ENCODE measurements at regions not wholly inside any gene's neighbourhood (a gene's known extent, or its start where the extent isn't known, plus 50 kb on each side); places are given as distances from the start of the nearest gene placed in this dataset.

DNA sequence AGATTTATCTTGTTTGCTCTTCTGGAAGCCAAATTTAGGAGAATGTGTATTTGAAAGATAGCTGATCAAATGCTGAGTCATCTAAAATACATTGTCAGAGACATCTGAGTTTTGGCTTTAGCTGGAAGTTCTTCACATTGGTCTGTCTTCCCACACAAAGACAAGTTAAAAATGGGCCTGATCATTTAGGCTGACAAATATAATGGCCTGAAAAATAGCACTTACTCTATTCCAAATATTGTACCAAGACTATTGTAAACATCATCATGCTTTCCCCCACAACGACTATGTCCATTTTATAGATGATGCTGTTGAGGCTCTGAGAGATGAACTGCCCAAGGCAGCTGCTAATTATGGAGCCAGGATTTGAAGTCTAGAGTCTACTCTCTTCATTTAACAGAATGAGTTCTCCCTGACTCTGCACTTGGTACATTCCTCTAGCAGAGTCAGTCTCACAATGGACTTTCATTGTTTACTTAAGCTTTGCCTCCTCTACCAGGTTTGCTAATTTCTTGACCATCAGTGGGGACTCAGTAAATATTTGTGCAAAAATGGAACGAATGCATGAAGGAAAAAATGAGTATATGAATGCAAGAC is 619.4 kb upstream of the KLF4 start:
- Histone ChIP-seq H3K4me1 (ENCODE audit: control insufficient read depth in 1 of 2, insufficient read depth in 2 of 2, low read length in 2 of 2) (no peaks in the 10 kb centered on the region), H3K27ac (ENCODE audit: low read depth in 1 of 2, low read length in 2 of 2) (no peak overlapping the region), H3K9me3 (ENCODE audit: control insufficient read depth, low read length) (no peaks in the 10 kb centered on the region), H3K27me3 (ENCODE audit: control insufficient read depth in 1 of 2, insufficient read depth in 2 of 2, low read length in 1 of 2) (no peaks in the 10 kb centered on the region), H3K36me3 (ENCODE audit: control insufficient read depth in 1 of 2, insufficient read depth in 2 of 2, low read length in 1 of 2) (no peaks in the 10 kb centered on the region), H3K4me3 (ENCODE audit: low read length in 2 of 2) (no peak overlapping the region)
- intact Hi-C loops (cut with DNase I), result no loop called here
- WGBS, 2 donors, result 42 to 49% methylated on average over 2 of the region's 2 CpGs
- ATAC-seq (ENCODE audit: low FRiP score), result no peak
- DNase-seq, result no peak

DNA sequence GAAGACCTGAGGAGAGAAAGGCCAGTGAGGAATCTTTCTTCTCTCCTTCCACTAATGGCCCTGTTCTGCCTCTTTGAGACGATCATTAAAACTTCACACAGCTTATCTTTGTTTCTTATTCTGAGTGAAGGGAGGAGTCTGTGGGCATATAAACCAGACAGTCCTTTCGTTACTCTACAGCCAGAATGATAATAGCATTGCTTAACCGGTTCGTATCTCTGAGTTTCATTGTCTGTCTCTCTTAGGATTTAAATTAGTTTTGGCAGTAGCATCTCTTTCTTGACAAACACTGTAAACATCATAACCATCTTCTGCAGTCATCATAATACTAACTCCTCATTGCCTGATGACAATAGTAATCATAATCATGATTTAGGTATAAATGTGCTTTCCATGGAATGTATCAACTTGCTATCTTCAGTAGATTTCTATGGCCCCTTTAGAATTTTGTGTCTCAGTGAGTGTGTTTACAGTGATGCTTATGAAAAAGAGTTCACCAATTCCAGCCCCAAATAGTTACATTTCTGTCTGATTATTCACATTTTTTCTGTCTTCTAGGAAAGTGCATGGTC is 618.8 kb upstream of the KLF4 start:
- Histone ChIP-seq H3K9me3 (ENCODE audit: control insufficient read depth, low read length) (no peaks in the 10 kb centered on the region), H3K27me3 (ENCODE audit: control insufficient read depth in 1 of 2, insufficient read depth in 2 of 2, low read length in 1 of 2) (no peaks in the 10 kb centered on the region), H3K27ac (ENCODE audit: low read depth in 1 of 2, low read length in 2 of 2) (no peak overlapping the region), H3K4me3 (ENCODE audit: low read length in 2 of 2) (no peak overlapping the region), H3K4me1 (ENCODE audit: control insufficient read depth in 1 of 2, insufficient read depth in 2 of 2, low read length in 2 of 2) (no peaks in the 10 kb centered on the region), H3K36me3 (ENCODE audit: control insufficient read depth in 1 of 2, insufficient read depth in 2 of 2, low read length in 1 of 2) (no peaks in the 10 kb centered on the region)
- 81 to 85% methylated on average over 4 of the region's 4 CpGs for WGBS, 2 donors
- DNase-seq (no peak), ATAC-seq (ENCODE audit: low FRiP score) (no peak)
- intact Hi-C loops (cut with DNase I), result no loop called here

DNA sequence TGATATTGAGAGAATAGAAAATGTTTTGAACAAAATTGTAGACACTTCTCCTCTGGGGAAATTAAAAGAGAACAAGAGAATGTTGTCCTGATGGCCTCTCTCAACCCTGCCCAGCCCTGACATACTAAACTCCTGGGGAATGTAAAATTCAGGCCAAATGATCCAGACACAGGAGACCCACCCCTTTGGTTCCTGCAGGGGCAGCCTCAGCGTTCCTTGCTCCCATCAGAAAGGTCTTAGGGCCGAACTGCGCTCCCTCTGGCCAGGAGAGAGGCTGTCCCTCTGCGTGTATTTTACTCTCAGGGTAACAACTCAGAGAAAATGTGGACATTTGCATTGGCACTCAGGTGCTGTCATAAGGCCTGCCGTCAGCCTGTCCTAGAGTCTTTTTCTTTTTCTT is 616.3 kb upstream of the KLF4 start:
- intact Hi-C loops (cut with DNase I), result no loop called here
- 55 to 68% methylated on average over 5 of the region's 5 CpGs for WGBS, 2 donors
- H3K27me3 ChIP-seq (ENCODE audit: control insufficient read depth in 1 of 2, insufficient read depth in 2 of 2, low read length in 1 of 2), result no peaks in the 10 kb centered on the region
- H3K4me3 ChIP-seq (ENCODE audit: low read length in 2 of 2), result no peak overlapping the region
- no peaks in the 10 kb centered on the region for H3K9me3 ChIP-seq (ENCODE audit: control insufficient read depth, low read length)
- no peaks in the 10 kb centered on the region for H3K4me1 ChIP-seq (ENCODE audit: control insufficient read depth in 1 of 2, insufficient read depth in 2 of 2, low read length in 2 of 2)
- H3K27ac ChIP-seq (ENCODE audit: low read depth in 1 of 2, low read length in 2 of 2), result no peak overlapping the region
- ATAC-seq (ENCODE audit: low FRiP score), result no peak
- no peaks in the 10 kb centered on the region for H3K36me3 ChIP-seq (ENCODE audit: control insufficient read depth in 1 of 2, insufficient read depth in 2 of 2, low read length in 1 of 2)
- no peak for DNase-seq

DNA sequence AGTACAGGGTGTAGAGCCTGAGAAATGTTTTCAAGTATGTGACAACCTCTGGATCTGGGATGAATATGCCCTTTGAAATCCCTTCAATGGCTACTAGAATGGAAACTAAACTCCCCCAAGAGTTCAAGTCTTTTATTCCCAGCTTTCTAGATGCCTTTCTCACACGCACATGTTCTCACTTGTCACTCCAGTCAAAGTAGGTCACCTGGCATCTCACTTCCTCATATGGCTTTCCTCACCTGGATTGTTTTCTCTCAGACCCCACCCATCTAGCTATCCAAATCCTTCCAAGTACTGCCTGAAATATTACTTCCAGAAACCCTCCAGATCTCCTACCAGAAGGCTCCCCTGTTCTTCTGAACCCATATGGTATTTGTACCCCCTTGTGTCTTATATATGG is 615.4 kb upstream of the KLF4 start:
- no peak for DNase-seq
- no peaks in the 10 kb centered on the region for H3K4me1 ChIP-seq (ENCODE audit: control insufficient read depth in 1 of 2, insufficient read depth in 2 of 2, low read length in 2 of 2)
- ATAC-seq (ENCODE audit: low FRiP score), result no peak
- H3K36me3 ChIP-seq (ENCODE audit: control insufficient read depth in 1 of 2, insufficient read depth in 2 of 2, low read length in 1 of 2), result no peaks in the 10 kb centered on the region
- no peaks in the 10 kb centered on the region for H3K27me3 ChIP-seq (ENCODE audit: control insufficient read depth in 1 of 2, insufficient read depth in 2 of 2, low read length in 1 of 2)
- H3K4me3 ChIP-seq (ENCODE audit: low read length in 2 of 2), result no peak overlapping the region
- H3K27ac ChIP-seq (ENCODE audit: low read depth in 1 of 2, low read length in 2 of 2), result no peak overlapping the region
- 95 to 100% methylated on average over 1 of the region's 1 CpG for WGBS, 2 donors
- intact Hi-C loops (cut with DNase I), result no loop called here
- H3K9me3 ChIP-seq (ENCODE audit: control insufficient read depth, low read length), result no peaks in the 10 kb centered on the region

DNA sequence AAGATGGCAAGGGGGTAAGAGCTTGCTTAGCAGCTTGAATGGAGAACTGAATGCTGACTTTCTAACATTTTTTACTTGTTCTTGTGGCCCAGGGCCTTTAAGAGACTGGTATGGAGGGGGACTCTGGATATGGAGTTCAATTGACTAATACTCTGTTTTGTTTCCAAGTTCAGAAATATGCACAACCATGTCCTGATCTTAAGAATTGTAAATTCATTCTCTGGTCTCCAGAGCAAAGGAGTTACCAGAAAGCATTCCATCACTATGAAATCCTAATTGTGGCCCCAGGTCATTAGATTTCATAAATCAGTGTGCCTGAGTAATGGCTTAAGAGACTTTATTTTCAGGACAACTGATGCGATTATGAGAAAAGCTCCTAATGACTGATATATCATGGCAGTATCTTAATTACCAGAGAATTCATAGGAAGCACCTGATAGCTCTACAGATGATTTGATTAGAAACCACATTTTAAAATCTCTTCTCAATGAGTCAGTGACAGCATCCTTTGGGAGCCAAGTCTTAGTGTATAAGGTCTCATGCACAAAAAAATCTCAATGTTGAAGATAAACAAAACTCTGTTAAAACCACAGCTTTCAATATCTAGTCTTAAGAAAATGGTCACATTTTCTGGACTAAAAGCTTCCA is 613.6 kb upstream of the KLF4 start:
- ATAC-seq (ENCODE audit: low FRiP score), result no peak
- 94 to 99% methylated on average over 1 of the region's 1 CpG for WGBS, 2 donors
- no peaks in the 10 kb centered on the region for H3K27me3 ChIP-seq (ENCODE audit: control insufficient read depth in 1 of 2, insufficient read depth in 2 of 2, low read length in 1 of 2)
- no peaks in the 10 kb centered on the region for H3K4me1 ChIP-seq (ENCODE audit: control insufficient read depth in 1 of 2, insufficient read depth in 2 of 2, low read length in 2 of 2)
- DNase-seq, result no peak
- no peaks in the 10 kb centered on the region for H3K9me3 ChIP-seq (ENCODE audit: control insufficient read depth, low read length)
- intact Hi-C loops (cut with DNase I), result no loop called here
- H3K27ac ChIP-seq (ENCODE audit: low read depth in 1 of 2, low read length in 2 of 2), result no peak overlapping the region
- no peak overlapping the region for H3K4me3 ChIP-seq (ENCODE audit: low read length in 2 of 2)
- no peaks in the 10 kb centered on the region for H3K36me3 ChIP-seq (ENCODE audit: control insufficient read depth in 1 of 2, insufficient read depth in 2 of 2, low read length in 1 of 2)

DNA sequence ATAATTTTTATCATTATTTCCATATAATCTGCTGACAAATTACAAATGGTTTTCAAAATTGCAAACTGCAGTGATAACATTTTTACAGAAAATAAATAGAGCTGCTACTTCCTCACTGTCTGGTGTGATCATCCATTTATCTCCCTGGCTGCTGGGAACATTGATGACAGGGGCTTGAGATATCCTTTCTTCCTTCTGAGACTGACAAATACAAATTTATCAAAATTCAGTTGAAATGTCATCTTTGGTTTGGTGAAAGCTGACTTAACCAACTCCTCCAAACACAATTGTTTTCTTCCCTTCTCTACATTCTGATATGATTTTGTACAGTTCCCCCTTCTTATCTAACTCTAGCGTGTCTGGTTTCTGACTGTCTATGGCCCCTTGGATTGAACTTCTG is 611.8 kb upstream of the KLF4 start:
- no peak for DNase-seq
- intact Hi-C loops (cut with DNase I), result no loop called here
- WGBS, 2 donors, result 69 to 91% methylated on average over 1 of the region's 1 CpG

DNA sequence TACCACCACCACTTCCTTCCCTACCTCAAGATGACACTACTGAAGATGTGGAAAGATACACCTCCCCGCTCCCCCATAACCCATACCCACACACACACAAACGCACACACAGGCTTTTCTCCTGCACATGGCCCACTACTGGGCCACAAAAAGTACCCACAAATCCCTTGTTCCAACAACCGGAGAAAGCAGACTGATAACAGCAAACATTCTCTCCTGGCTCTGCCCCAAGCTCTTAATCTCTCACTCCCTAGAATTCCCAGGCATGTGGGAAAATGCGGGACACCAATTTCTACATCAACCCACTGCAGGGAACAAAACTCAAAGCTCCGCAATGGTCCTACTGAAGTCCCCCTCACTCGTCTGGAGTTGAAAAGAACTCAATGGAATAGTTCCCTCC is 611.0 kb upstream of the KLF4 start:
- no peak for DNase-seq
- intact Hi-C loops (cut with DNase I), result no loop called here
- ATAC-seq (ENCODE audit: low FRiP score), result no peak

More for the DNA sequence above, 611.8 kb upstream of the KLF4 start:
- H3K27ac ChIP-seq (ENCODE audit: low read depth in 1 of 2, low read length in 2 of 2), result no peak overlapping the region
- no peak for ATAC-seq (ENCODE audit: low FRiP score)
- no peaks in the 10 kb centered on the region for H3K27me3 ChIP-seq (ENCODE audit: control insufficient read depth in 1 of 2, insufficient read depth in 2 of 2, low read length in 1 of 2)
- H3K36me3 ChIP-seq (ENCODE audit: control insufficient read depth in 1 of 2, insufficient read depth in 2 of 2, low read length in 1 of 2), result no peaks in the 10 kb centered on the region
- H3K4me3 ChIP-seq (ENCODE audit: low read length in 2 of 2), result no peak overlapping the region
- no peaks in the 10 kb centered on the region for H3K9me3 ChIP-seq (ENCODE audit: control insufficient read depth, low read length)
- no peaks in the 10 kb centered on the region for H3K4me1 ChIP-seq (ENCODE audit: control insufficient read depth in 1 of 2, insufficient read depth in 2 of 2, low read length in 2 of 2)

DNA sequence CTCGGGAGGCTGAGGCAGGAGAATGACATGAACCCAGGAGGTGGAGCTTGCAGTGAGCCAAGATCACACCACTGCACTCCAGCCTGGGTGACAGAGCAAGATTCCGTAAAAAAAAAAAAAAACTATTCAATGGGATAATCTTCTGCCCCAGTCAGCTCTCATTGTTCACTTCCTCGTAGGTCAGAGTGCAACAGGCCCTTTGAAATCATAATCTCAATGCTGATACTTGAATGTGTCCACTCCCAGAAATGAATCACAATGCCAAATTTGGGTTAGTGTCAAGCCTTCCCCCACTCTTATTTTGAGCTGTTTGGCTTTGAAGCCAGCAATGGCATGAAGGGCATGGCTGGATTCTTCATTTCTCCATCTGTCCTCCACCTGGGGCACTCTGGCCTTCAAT is 610.3 kb upstream of the KLF4 start:
- 93 to 95% methylated on average over 3 of the region's 3 CpGs for WGBS, 2 donors
- Histone ChIP-seq H3K36me3 (ENCODE audit: control insufficient read depth in 1 of 2, insufficient read depth in 2 of 2, low read length in 1 of 2) (no peaks in the 10 kb centered on the region), H3K4me1 (ENCODE audit: control insufficient read depth in 1 of 2, insufficient read depth in 2 of 2, low read length in 2 of 2) (no peaks in the 10 kb centered on the region), H3K4me3 (ENCODE audit: low read length in 2 of 2) (no peak overlapping the region), H3K27me3 (ENCODE audit: control insufficient read depth in 1 of 2, insufficient read depth in 2 of 2, low read length in 1 of 2) (no peaks in the 10 kb centered on the region), H3K27ac (ENCODE audit: low read depth in 1 of 2, low read length in 2 of 2) (no peak overlapping the region), H3K9me3 (ENCODE audit: control insufficient read depth, low read length) (no peaks in the 10 kb centered on the region)
- ATAC-seq (ENCODE audit: low FRiP score), result no peak
- intact Hi-C loops (cut with DNase I), result no loop called here
- DNase-seq, result no peak

More for the DNA sequence above, 611.0 kb upstream of the KLF4 start:
- H3K27me3 ChIP-seq (ENCODE audit: control insufficient read depth in 1 of 2, insufficient read depth in 2 of 2, low read length in 1 of 2), result no peaks in the 10 kb centered on the region
- H3K27ac ChIP-seq (ENCODE audit: low read depth in 1 of 2, low read length in 2 of 2), result no peak overlapping the region
- H3K4me1 ChIP-seq (ENCODE audit: control insufficient read depth in 1 of 2, insufficient read depth in 2 of 2, low read length in 2 of 2), result no peaks in the 10 kb centered on the region
- 59% methylated on average over 6 of the region's 6 CpGs for WGBS, 2 donors
- no peak overlapping the region for H3K4me3 ChIP-seq (ENCODE audit: low read length in 2 of 2)
- no peaks in the 10 kb centered on the region for H3K9me3 ChIP-seq (ENCODE audit: control insufficient read depth, low read length)
- H3K36me3 ChIP-seq (ENCODE audit: control insufficient read depth in 1 of 2, insufficient read depth in 2 of 2, low read length in 1 of 2), result no peaks in the 10 kb centered on the region

DNA sequence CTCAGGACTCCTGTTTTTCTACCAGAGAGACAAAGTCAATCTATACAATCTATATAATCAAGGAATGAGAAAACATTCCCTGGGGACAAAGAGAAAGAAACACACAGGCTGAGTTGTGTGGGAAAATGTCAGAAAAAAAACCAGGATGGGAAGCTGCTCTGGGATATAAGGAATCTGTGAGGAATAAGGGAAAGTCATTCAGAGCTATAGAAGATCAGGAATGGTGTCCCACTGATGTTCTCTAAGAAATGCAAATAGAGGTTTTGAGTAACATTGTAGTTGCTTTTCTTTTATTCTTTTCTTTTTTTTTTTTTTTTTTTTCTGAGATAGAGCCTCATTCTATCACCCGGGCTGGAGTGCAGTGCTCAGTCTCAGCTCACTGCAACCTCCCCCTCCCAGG is 605.9 kb upstream of the KLF4 start:
- no peak overlapping the region for H3K27ac ChIP-seq (ENCODE audit: low read depth in 1 of 2, low read length in 2 of 2)
- H3K4me1 ChIP-seq (ENCODE audit: control insufficient read depth in 1 of 2, insufficient read depth in 2 of 2, low read length in 2 of 2), result no peaks in the 10 kb centered on the region
- intact Hi-C loops (cut with DNase I), result no loop called here
- H3K9me3 ChIP-seq (ENCODE audit: control insufficient read depth, low read length), result peaks cover 4% of the 10 kb centered on the region
- whole genome bisulfite sequencing, 2 donors, result 62 to 76% methylated on average over 1 of the region's 1 CpG
- DNase-seq (no peak), ATAC-seq (ENCODE audit: low FRiP score) (no peak)
- no peak overlapping the region for H3K4me3 ChIP-seq (ENCODE audit: low read length in 2 of 2)
- H3K27me3 ChIP-seq (ENCODE audit: control insufficient read depth in 1 of 2, insufficient read depth in 2 of 2, low read length in 1 of 2), result no peaks in the 10 kb centered on the region
- H3K36me3 ChIP-seq (ENCODE audit: control insufficient read depth in 1 of 2, insufficient read depth in 2 of 2, low read length in 1 of 2), result no peaks in the 10 kb centered on the region
